ENCODE measurements at regions not wholly inside any gene's neighbourhood (a gene's known extent, or its start where the extent isn't known, plus 50 kb on each side); places are given as distances from the start of the nearest gene placed in this dataset.
"Not testable (repeated sequence)": the region's sequence is repeated elsewhere in the genome, so short reads cannot be mapped to it uniquely, and the experiment has no call there.

DNA sequence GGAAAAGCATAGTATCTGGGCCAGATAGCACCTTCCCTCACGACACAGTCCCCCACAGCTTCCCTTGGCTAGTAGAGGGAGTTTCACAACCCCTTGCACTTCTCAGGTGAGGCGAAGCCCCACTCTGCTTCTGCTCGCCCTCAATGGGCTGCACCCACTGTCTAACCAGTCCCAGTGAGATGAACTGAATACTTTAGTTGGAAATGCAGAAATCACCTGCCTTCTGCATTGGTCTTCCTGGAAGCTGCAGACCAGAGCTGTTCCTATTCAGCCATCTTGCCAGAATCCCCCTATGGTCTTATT is 243.2 kb upstream of the FAM78B start:
- no peaks in the 10 kb centered on the region for H3K36me3 ChIP-seq (ENCODE audit: control insufficient read depth, insufficient read depth, low read length)
- no peak overlapping the region for H3K4me3 ChIP-seq (ENCODE audit: low read depth, low read length)
- H3K27me3 ChIP-seq (ENCODE audit: control insufficient read depth, insufficient read depth, low read length): no peaks in the 10 kb centered on the region
- no peaks in the 10 kb centered on the region for H3K4me1 ChIP-seq (ENCODE audit: control insufficient read depth, insufficient read depth, low read length)
- no peak overlapping the region for H3K9ac ChIP-seq (ENCODE audit: low read depth, low read length)
- H3K9me3 ChIP-seq (ENCODE audit: control insufficient read depth, insufficient read depth, low read length): no peaks in the 10 kb centered on the region

DNA sequence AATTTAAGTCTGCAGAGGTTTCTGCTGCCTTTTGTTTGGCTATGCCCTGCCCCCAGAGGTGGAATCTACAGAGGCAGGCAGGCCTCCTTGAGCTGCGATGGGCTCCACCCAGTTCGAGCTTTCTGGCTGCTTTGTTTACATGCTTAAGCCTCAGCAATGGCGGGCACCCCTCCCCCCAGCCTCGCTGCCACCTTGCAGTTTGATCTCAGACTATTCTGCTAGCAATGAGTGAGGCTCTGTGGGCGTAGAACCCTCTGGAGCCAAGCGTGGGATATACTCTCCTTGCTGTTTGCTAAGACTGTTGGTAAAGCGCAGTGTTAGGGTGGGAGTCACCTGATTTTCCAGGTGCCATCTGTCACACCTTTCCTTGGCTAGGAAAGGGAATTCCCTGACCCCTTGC is 250.0 kb upstream of the FAM78B start:
- not testable (repeated sequence) for H3K4me1 ChIP-seq (ENCODE audit: control insufficient read depth, insufficient read depth, low read length); H3K27me3 ChIP-seq (ENCODE audit: control insufficient read depth, insufficient read depth, low read length); H3K4me3 ChIP-seq (ENCODE audit: low read depth, low read length); H3K9ac ChIP-seq (ENCODE audit: low read depth, low read length); H3K36me3 ChIP-seq (ENCODE audit: control insufficient read depth, insufficient read depth, low read length); H3K9me3 ChIP-seq (ENCODE audit: control insufficient read depth, insufficient read depth, low read length)

DNA sequence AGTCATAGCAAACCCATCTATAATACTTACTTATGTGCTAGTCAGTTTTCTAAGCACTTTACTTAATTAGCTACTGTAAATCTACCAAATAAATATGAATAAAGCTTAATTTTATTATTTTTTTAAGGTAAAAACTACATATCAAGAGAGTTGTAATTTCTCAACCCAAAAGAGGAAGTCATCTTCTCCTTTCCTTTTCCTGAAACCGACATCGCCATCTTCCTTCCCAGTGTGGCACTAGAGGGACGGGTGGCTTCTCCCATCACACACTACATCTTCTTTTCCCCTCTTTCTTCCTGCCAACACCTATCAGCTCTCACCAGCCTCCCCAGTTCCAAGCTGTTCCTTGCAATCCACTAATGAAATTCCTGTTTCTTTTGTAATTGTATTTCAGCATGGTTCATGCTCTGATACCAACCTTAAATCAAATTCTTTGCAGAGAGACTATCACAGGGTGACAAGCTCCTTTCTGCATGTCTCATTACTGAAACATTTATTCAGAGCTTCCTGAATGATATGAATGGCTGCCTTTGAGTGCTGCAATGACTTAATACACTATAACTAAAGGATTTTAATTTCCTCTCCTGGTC is 251.6 kb upstream of the FAM78B start:
- Histone ChIP-seq H3K27me3 (ENCODE audit: control insufficient read depth, insufficient read depth, low read length) (no peaks in the 10 kb centered on the region), H3K36me3 (ENCODE audit: control insufficient read depth, insufficient read depth, low read length) (no peaks in the 10 kb centered on the region), H3K9ac (ENCODE audit: low read depth, low read length) (no peak overlapping the region), H3K9me3 (ENCODE audit: control insufficient read depth, insufficient read depth, low read length) (no peaks in the 10 kb centered on the region), H3K4me1 (ENCODE audit: control insufficient read depth, insufficient read depth, low read length) (no peaks in the 10 kb centered on the region), H3K4me3 (ENCODE audit: low read depth, low read length) (no peak overlapping the region)

DNA sequence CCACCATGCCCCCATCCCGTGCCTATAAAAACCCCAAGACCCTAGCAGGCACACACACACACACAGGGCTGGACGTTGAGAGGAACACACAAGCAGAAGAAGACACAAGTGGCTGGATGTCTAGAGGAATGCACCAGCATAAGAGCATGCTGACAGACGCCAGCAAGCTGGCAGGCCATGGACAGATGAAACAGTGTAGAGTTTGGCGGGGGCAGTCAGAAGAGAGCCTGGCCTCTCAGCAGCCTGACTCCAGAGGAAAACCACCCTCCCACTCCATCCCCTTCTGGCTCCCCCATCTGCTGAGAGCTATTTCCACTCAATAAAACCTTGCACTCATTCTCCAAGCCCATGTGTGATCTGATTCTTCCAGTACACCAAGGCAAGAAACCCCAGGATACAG is 255.8 kb upstream of the FAM78B start:
- H3K9ac ChIP-seq (ENCODE audit: low read depth, low read length); H3K36me3 ChIP-seq (ENCODE audit: control insufficient read depth, insufficient read depth, low read length); H3K9me3 ChIP-seq (ENCODE audit: control insufficient read depth, insufficient read depth, low read length); H3K4me1 ChIP-seq (ENCODE audit: control insufficient read depth, insufficient read depth, low read length); H3K4me3 ChIP-seq (ENCODE audit: low read depth, low read length); H3K27me3 ChIP-seq (ENCODE audit: control insufficient read depth, insufficient read depth, low read length): not testable (repeated sequence)

DNA sequence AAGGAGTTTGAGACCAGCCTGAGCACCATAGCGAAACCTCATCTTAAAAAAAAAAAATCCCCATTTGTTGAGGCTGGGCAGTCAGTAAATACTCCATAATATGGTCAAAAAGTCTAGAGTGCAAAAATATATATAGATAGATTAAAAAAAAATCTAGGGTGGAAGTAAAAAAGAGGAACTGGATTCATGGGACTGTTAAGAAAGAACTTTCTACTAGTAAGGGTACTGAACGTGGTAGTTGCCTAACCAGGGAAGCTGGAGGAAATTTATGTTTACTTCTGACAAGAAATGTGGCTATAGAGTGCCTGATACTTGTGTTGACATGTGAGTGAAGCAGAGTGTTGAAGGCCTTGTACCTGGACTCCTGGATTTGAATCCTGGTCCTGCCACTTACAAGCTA is 265.9 kb upstream of the FAM78B start:
- Histone ChIP-seq H3K9ac (ENCODE audit: low read depth, low read length) (no peak overlapping the region), H3K9me3 (ENCODE audit: control insufficient read depth, insufficient read depth, low read length) (no peaks in the 10 kb centered on the region), H3K36me3 (ENCODE audit: control insufficient read depth, insufficient read depth, low read length) (no peaks in the 10 kb centered on the region), H3K4me3 (ENCODE audit: low read depth, low read length) (no peak overlapping the region), H3K4me1 (ENCODE audit: control insufficient read depth, insufficient read depth, low read length) (no peaks in the 10 kb centered on the region), H3K27me3 (ENCODE audit: control insufficient read depth, insufficient read depth, low read length) (no peaks in the 10 kb centered on the region)

DNA sequence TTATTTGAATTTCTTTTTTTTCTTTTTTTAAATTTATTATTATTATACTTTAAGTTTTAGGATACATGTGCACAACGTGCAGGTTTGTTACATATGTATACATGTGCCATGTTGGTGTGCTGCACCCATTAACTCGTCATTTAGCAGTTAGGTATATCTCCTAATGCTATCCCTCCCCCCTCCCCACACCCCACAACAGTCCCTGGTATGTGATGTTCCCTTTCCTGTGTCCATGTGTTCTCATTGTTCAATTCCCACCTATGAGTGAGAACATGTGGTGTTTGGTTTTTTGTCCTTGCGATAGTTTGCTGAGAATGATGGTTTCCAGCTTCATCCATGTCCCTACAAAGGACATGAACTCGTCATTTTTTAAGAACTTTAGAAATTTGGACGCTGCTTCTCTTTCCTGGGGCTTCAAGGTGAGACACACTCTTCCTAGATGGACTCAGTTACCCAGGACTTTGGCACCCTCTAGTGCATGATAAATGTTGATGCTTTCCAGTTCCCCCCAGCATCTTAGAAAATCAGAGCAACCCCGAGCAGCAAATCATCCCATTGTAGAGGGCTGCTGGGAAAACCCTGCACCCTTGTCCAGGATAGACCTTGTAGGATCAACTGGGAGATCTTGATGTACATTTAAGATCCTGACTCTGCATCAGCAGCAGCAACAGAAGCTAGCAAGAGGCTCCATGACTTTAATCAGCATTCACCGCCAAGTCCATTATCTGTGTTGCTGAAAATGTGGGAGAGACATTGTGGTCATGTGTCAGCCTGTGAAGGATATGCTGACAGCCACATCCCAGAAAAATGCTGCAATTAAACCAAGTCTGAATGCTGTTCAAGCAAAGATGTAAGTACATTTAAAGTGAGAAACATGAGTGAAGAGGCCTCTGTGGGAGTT is 266.9 kb upstream of the FAM78B start:
- not testable (repeated sequence) for H3K4me1 ChIP-seq (ENCODE audit: control insufficient read depth, insufficient read depth, low read length); H3K9me3 ChIP-seq (ENCODE audit: control insufficient read depth, insufficient read depth, low read length); H3K27me3 ChIP-seq (ENCODE audit: control insufficient read depth, insufficient read depth, low read length); H3K9ac ChIP-seq (ENCODE audit: low read depth, low read length); H3K4me3 ChIP-seq (ENCODE audit: low read depth, low read length); H3K36me3 ChIP-seq (ENCODE audit: control insufficient read depth, insufficient read depth, low read length)

DNA sequence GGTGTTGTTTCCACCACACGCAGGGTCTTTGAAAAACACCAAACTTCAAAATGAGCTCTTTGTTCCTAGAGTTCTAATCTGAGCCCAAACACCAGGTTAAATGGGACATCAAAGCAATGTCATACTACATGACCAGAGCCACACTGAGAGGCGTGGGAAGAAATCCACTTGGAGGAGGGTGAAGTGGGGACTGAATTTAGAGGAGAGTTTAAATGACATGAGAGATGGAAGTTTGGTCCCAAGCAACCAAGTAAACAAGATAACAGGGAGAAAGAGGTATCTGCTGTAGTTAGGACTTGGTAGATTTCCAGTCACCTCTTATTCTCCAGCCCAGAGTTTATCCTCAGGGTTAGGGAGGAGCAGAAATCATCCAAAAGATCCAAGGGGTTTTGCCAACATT is 290.9 kb upstream of the FAM78B start:
- no peak overlapping the region for H3K9ac ChIP-seq (ENCODE audit: low read depth, low read length)
- no peaks in the 10 kb centered on the region for H3K9me3 ChIP-seq (ENCODE audit: control insufficient read depth, insufficient read depth, low read length)
- H3K27me3 ChIP-seq (ENCODE audit: control insufficient read depth, insufficient read depth, low read length): no peaks in the 10 kb centered on the region
- no peak overlapping the region for H3K4me3 ChIP-seq (ENCODE audit: low read depth, low read length)
- no peaks in the 10 kb centered on the region for H3K36me3 ChIP-seq (ENCODE audit: control insufficient read depth, insufficient read depth, low read length)
- no peaks in the 10 kb centered on the region for H3K4me1 ChIP-seq (ENCODE audit: control insufficient read depth, insufficient read depth, low read length)

DNA sequence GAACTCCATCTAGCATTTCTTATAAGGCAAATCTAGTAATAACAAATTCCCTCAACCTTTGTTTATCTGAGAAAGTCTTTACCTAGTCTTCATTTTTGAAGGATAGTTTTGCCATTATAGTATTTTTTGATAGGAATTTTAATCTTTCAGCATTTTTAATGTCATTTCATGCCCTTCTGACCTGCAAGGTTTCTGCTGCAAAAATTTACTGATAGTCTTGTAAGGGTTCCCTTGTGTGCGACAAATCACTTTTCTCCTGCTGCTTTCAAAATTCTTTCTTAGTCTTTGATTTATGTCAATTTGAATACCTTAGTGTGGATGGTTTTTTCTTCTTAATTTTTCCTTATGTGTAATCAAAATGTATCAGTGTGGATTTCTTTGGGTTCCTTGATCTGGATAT is 297.5 kb upstream of the FAM78B start:
- H3K4me1 ChIP-seq (ENCODE audit: control insufficient read depth, insufficient read depth, low read length): no peaks in the 10 kb centered on the region
- no peaks in the 10 kb centered on the region for H3K9me3 ChIP-seq (ENCODE audit: control insufficient read depth, insufficient read depth, low read length)
- H3K9ac ChIP-seq (ENCODE audit: low read depth, low read length): no peak overlapping the region
- H3K36me3 ChIP-seq (ENCODE audit: control insufficient read depth, insufficient read depth, low read length): no peaks in the 10 kb centered on the region
- no peaks in the 10 kb centered on the region for H3K27me3 ChIP-seq (ENCODE audit: control insufficient read depth, insufficient read depth, low read length)
- H3K4me3 ChIP-seq (ENCODE audit: low read depth, low read length): no peak overlapping the region

DNA sequence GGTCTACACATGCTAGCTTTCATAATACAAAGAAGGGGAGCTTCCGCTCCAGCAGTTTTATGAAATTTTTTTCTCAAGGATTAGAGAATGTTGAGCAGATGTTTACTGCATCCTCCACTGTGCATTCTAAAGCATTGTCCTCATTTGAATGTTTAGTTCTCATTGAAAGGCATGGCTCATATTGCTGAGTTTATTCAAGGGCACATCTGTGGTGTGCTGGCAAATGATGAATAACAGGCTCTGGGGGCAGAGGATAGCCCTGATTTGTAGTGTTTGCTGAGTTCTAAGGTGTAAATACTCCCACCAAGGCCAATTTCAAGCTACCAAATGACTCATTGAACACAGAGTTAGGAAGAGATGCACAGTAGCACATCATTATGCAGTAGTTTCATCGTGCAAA is 303.2 kb upstream of the FAM78B start:
- Histone ChIP-seq H3K4me1 (ENCODE audit: control insufficient read depth, insufficient read depth, low read length) (no peaks in the 10 kb centered on the region), H3K9ac (ENCODE audit: low read depth, low read length) (no peak overlapping the region), H3K36me3 (ENCODE audit: control insufficient read depth, insufficient read depth, low read length) (no peaks in the 10 kb centered on the region), H3K9me3 (ENCODE audit: control insufficient read depth, insufficient read depth, low read length) (no peaks in the 10 kb centered on the region), H3K27me3 (ENCODE audit: control insufficient read depth, insufficient read depth, low read length) (no peaks in the 10 kb centered on the region), H3K4me3 (ENCODE audit: low read depth, low read length) (no peak overlapping the region)

DNA sequence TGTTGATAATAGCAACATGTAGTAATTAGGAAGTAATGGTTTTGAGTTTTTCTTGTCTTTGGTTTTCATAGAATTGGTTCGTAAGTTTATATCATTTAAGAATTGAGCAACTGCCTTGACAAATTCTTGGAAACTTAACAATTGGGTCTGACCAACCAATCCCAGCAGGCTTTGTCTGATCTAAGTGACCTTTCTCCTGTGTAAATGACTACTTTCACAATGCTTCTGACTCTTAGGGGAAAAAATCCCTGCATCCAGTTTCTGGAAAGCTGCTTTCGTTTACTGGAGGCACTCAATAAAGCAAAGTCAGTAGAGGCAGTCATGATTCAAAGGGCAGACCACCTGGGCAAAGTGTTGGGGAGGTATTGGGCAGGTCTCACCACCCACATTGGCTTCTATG is 303.6 kb upstream of the FAM78B start:
- Histone ChIP-seq H3K9me3 (ENCODE audit: control insufficient read depth, insufficient read depth, low read length) (no peaks in the 10 kb centered on the region), H3K4me3 (ENCODE audit: low read depth, low read length) (no peak overlapping the region), H3K27me3 (ENCODE audit: control insufficient read depth, insufficient read depth, low read length) (no peaks in the 10 kb centered on the region), H3K9ac (ENCODE audit: low read depth, low read length) (no peak overlapping the region), H3K4me1 (ENCODE audit: control insufficient read depth, insufficient read depth, low read length) (no peaks in the 10 kb centered on the region), H3K36me3 (ENCODE audit: control insufficient read depth, insufficient read depth, low read length) (no peaks in the 10 kb centered on the region)

DNA sequence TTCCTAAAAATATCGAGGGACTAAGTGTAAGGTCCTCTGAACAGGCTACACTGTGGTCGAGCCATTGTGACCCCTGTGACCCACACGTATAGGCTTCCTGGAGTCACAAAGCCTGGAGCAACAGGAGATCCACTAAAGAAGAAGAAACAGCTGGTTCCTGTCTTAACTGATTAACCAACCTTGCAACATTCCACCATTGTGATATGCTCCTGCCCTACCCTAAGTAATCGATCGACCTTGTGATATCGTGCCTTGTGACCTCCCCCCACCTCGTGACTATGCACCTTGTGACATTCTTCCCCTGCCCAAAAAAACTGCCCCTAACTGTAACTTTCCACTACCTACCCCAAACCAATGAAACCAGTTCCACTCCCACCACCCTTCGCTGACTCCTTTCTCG is 304.6 kb upstream of the FAM78B start:
- Histone ChIP-seq H3K4me3 (ENCODE audit: low read depth, low read length) (no peak overlapping the region), H3K27me3 (ENCODE audit: control insufficient read depth, insufficient read depth, low read length) (no peaks in the 10 kb centered on the region), H3K9me3 (ENCODE audit: control insufficient read depth, insufficient read depth, low read length) (no peaks in the 10 kb centered on the region), H3K9ac (ENCODE audit: low read depth, low read length) (no peak overlapping the region), H3K36me3 (ENCODE audit: control insufficient read depth, insufficient read depth, low read length) (no peaks in the 10 kb centered on the region), H3K4me1 (ENCODE audit: control insufficient read depth, insufficient read depth, low read length) (no peaks in the 10 kb centered on the region)

DNA sequence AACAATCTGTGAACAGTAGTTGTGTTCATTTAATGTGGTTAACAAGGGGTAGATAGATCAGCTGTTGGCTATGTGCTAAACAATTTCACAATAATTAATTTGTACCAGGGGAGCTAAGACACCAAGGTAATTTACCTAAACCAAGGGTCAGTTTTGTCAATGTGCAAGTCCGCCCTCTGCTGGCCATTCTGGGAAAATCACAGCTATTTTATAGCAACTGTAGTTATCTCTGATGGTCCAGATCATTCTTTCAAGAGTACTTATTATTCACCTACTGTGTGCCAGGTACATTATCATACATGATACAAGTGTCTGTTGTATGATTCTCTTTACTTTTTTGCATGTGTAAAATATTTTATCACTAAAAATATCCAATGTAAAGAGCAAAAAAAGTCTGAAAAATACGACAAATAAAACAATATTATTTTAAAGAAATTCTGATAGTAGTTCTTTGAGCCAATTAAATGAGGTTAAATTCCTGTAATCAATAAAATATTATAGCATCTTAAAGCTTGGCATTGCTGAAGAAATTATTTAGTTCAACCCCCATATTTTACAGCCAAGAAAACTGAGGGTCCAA is 312.3 kb upstream of the FAM78B start:
- H3K4me3 ChIP-seq (ENCODE audit: low read depth, low read length): no peak overlapping the region

More for the DNA sequence above, 312.3 kb upstream of the FAM78B start:
- no peaks in the 10 kb centered on the region for H3K36me3 ChIP-seq (ENCODE audit: control insufficient read depth, insufficient read depth, low read length)
- H3K9ac ChIP-seq (ENCODE audit: low read depth, low read length): no peak overlapping the region
- H3K4me1 ChIP-seq (ENCODE audit: control insufficient read depth, insufficient read depth, low read length): no peaks in the 10 kb centered on the region
- H3K27me3 ChIP-seq (ENCODE audit: control insufficient read depth, insufficient read depth, low read length): no peaks in the 10 kb centered on the region
- no peaks in the 10 kb centered on the region for H3K9me3 ChIP-seq (ENCODE audit: control insufficient read depth, insufficient read depth, low read length)

Data from iPS-15b (cell line).